ENCODE measurements at regions not wholly inside any gene's neighbourhood (a gene's known extent, or its start where the extent isn't known, plus 50 kb on each side); places are given as distances from the start of the nearest gene placed in this dataset.

DNA sequence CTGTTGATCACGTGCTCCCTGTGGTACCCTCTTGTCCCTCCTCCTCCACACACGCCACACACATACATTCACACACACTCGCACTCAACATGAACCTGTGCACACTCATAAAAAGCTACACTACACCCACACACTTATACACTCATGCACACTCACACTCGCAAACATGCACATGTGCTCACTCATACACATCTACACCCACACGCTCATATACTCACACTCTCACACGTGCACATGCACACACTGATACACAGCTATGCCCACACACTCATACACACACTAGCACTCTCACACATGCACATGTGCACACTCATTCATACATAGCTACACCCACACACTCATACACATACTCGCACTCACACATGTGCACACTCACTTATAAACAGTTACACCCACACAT lies 113.6 kb downstream of the LRATD1 start:
- TF ChIP-seq, protein P1, sequence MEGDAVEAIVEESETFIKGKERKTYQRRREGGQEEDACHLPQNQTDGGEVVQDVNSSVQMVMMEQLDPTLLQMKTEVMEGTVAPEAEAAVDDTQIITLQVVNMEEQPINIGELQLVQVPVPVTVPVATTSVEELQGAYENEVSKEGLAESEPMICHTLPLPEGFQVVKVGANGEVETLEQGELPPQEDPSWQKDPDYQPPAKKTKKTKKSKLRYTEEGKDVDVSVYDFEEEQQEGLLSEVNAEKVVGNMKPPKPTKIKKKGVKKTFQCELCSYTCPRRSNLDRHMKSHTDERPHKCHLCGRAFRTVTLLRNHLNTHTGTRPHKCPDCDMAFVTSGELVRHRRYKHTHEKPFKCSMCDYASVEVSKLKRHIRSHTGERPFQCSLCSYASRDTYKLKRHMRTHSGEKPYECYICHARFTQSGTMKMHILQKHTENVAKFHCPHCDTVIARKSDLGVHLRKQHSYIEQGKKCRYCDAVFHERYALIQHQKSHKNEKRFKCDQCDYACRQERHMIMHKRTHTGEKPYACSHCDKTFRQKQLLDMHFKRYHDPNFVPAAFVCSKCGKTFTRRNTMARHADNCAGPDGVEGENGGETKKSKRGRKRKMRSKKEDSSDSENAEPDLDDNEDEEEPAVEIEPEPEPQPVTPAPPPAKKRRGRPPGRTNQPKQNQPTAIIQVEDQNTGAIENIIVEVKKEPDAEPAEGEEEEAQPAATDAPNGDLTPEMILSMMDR (IDR thresholded peaks at IDR 0.05) = no peak
- no peak for TF ChIP-seq EP300 (IDR thresholded peaks at IDR 0.05)

Measured in ovary (tissue), 3 donors.